Liver (tissue), 8 donors: ENCODE measurements at regions not wholly inside any gene's neighbourhood (a gene's known extent, or its start where the extent isn't known, plus 50 kb on each side); places are given as distances from the start of the nearest gene placed in this dataset.

ENCODE experiments used
- DNase-seq: peaks from one replicate; pipeline ENCODE4 v3.0.0-alpha.2; 2017; ENCODE audit warnings: low spot score
- H3K27ac ChIP-seq, 2 donors: one replicate each; pipeline ENCODE4 v1.7.0; 2013; ENCODE audit warnings: inconsistent platforms in 2 of 2, low read length in 2 of 2, control low read depth in 1 of 2, low read depth in 1 of 2, mild to moderate bottlenecking in 1 of 2
- H3K27me3 ChIP-seq, 4 donors: one replicate each; pipeline versions ENCODE4 v1.6.1 to v1.7.0; 2013; ENCODE audit warnings: low read length in 3 of 4, inconsistent platforms in 1 of 4, mild to moderate bottlenecking in 1 of 4, moderate library complexity in 1 of 4; ENCODE audit not compliant: control insufficient read depth in 4 of 4, insufficient read depth in 4 of 4
- H3K36me3 ChIP-seq, 4 donors: one replicate each; pipeline versions ENCODE4 v1.6.1 to v1.7.0; 2013; ENCODE audit warnings: low read length in 3 of 4, mild to moderate bottlenecking in 3 of 4, low read depth in 1 of 4, moderate library complexity in 1 of 4; ENCODE audit not compliant: control insufficient read depth in 4 of 4, insufficient read depth in 3 of 4
- H3K4me1 ChIP-seq, 4 donors: one replicate each; pipeline versions ENCODE4 v1.6.1 to v1.7.0; 2013; ENCODE audit warnings: low read length in 3 of 4, mild to moderate bottlenecking in 3 of 4, moderate library complexity in 1 of 4; ENCODE audit not compliant: control insufficient read depth in 4 of 4, insufficient read depth in 4 of 4
- H3K4me3 ChIP-seq, 3 donors: one replicate each; pipeline versions ENCODE4 v1.6.1 to v1.7.0; 2013; ENCODE audit warnings: low read length in 3 of 3, control low read depth in 1 of 3, low read depth in 1 of 3, mild to moderate bottlenecking in 1 of 3
- H3K9ac ChIP-seq, 2 donors: one replicate each; pipeline ENCODE4 v1.7.0; 2013; ENCODE audit warnings: low read length in 2 of 2, mild to moderate bottlenecking in 2 of 2, moderate library complexity in 2 of 2, control low read depth in 1 of 2, low read depth in 1 of 2
- H3K9me3 ChIP-seq, 4 donors: one replicate each; pipeline versions ENCODE4 v1.6.1 to v1.7.0; 2013; ENCODE audit warnings: low read length in 3 of 4; ENCODE audit not compliant: control insufficient read depth in 4 of 4
- FOXA1 ChIP-seq: IDR thresholded peaks from 2 replicates; pipeline ENCODE4 v1.6.1; 2016; ENCODE audit warnings: antibody characterized with exemption
- FOXA2 ChIP-seq: IDR thresholded peaks from 2 replicates; pipeline ENCODE4 v1.6.1; 2016; ENCODE audit warnings: antibody characterized with exemption
- GABPA ChIP-seq, 2 donors: IDR thresholded peaks in 1 of 2; conservative IDR thresholded peaks in 1 of 2; 2 replicates each; pipeline ENCODE4 v1.6.1; 2016; ENCODE audit warnings: antibody characterized with exemption in 2 of 2, mild to moderate bottlenecking in 1 of 2, moderate library complexity in 1 of 2
- HNF4A ChIP-seq, 2 donors: conservative IDR thresholded peaks; 2 replicates each; pipeline ENCODE4 v1.6.1; 2016; ENCODE audit warnings: antibody characterized with exemption in 2 of 2, mild to moderate bottlenecking in 2 of 2
- HNF4G ChIP-seq: IDR thresholded peaks from 2 replicates; pipeline ENCODE4 v1.6.1; 2016; ENCODE audit warnings: antibody characterized with exemption
- JUND ChIP-seq, 2 donors: IDR thresholded peaks; 2 replicates each; pipeline ENCODE4 v1.6.1; 2016; ENCODE audit warnings: antibody characterized with exemption in 2 of 2
- NR2F2 ChIP-seq: IDR thresholded peaks from 2 replicates; pipeline ENCODE4 v1.6.1; 2016; ENCODE audit warnings: antibody characterized with exemption
- RAD21 ChIP-seq, 2 donors: IDR thresholded peaks; 2 replicates each; pipeline ENCODE4 v1.6.1; 2016; ENCODE audit warnings: antibody characterized with exemption in 2 of 2, mild to moderate bottlenecking in 2 of 2
- SP1 ChIP-seq: IDR thresholded peaks from 2 replicates; pipeline ENCODE4 v1.6.1; 2018; ENCODE audit warnings: antibody characterized with exemption, mild to moderate bottlenecking
- TAF1 ChIP-seq: conservative IDR thresholded peaks from 2 replicates; pipeline ENCODE4 v1.6.1; 2016; ENCODE audit warnings: antibody characterized with exemption, mild to moderate bottlenecking
- YY1 ChIP-seq: IDR thresholded peaks from 2 replicates; pipeline ENCODE4 v1.6.1; 2016; ENCODE audit warnings: antibody characterized with exemption, mild to moderate bottlenecking
- WGBS: extraction: QIAGEN DNeasy Blood & Tissue Kit; methylation state at CpG from one replicate; pipeline ENCODE4 v1.1.7; 2013; 5-methylcytosine and 5-hydroxymethylcytosine counted together
- TF ChIP-seq, protein P1 (sequence below): IDR thresholded peaks from 2 replicates; pipeline ENCODE4 v1.6.1; 2016; ENCODE audit warnings: antibody characterized with exemption
- TF ChIP-seq, protein P2 (sequence below): IDR thresholded peaks from 2 replicates; pipeline ENCODE4 v1.6.1; 2016; ENCODE audit warnings: antibody characterized with exemption, mild to moderate bottlenecking
- TF ChIP-seq, protein P3 (sequence below): fragments of 150-350 bp; IDR thresholded peaks from 2 replicates; pipeline ENCODE4 v1.5.1; 2017; ENCODE audit warnings: improper control_type of control experiment, low read depth, low read length; ENCODE audit not compliant: missing input control
- TF ChIP-seq, protein P4 (sequence below): IDR thresholded peaks from 2 replicates; pipeline ENCODE4 v1.6.1; 2016; ENCODE audit warnings: antibody characterized with exemption
- TF ChIP-seq, protein P5 (sequence below): IDR thresholded peaks from 2 replicates; pipeline ENCODE4 v1.6.1; 2016; ENCODE audit warnings: antibody characterized with exemption
- donor health status: healthy.
- donor health status: healthy.
- donor health status: healthy.
- donor health status: healthy.
- donor health status: healthy.

DNA sequence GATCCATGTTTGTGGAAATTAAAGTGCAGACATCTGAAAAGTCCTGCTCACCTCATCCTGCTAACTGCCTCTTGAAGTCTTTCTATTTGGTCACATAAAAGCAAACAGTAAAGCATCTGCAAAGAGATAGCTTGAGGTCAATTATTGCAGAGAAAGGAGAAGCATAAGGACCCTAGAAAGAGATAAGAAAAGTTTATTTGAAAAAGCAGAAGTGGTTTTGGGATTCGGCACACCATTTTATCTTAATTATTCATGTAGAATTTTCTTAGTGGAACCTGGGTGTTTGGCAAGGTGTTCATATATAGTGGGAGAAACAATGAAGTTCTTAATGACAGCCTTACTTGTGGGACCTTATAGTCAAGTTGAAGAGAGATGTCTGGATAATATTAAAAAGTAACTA lies 280.8 kb downstream of the CENPW start (continued):
- no peak for TF ChIP-seq JUND (IDR thresholded peaks at IDR 0.05)

DNA sequence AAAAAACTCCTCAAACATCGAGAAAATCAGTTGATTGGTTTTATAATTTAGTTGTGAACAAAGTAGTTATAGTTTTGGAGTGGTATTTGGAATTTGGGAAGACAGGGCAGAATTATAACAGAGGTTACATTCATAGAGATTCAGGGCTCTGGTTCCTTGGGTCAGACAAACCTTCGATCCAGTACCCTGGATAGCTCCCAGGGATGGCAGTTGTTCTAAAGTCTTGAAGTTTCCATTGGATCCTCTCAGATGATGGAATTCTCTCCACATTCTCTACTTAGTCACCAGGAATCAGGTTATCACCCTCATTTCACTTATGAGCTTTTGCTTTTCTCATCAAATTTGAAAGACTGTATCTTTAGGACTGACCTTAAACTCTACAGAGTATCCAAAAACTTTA lies 285.1 kb downstream of the CENPW start:
- WGBS: 65% methylated on average over 2 of the region's 2 CpGs
- Histone ChIP-seq H3K9me3 (no peaks in the 10 kb centered on the region), H3K27ac (no peak overlapping the region), H3K4me1 (no peaks in the 10 kb centered on the region), H3K9ac (no peak overlapping the region), H3K36me3 (no peaks in the 10 kb centered on the region), H3K27me3 (no peaks in the 10 kb centered on the region), H3K4me3 (no peak overlapping the region)
- TF ChIP-seq, protein P1, sequence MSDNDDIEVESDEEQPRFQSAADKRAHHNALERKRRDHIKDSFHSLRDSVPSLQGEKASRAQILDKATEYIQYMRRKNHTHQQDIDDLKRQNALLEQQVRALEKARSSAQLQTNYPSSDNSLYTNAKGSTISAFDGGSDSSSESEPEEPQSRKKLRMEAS: no peak
- TF ChIP-seq, protein P2, sequence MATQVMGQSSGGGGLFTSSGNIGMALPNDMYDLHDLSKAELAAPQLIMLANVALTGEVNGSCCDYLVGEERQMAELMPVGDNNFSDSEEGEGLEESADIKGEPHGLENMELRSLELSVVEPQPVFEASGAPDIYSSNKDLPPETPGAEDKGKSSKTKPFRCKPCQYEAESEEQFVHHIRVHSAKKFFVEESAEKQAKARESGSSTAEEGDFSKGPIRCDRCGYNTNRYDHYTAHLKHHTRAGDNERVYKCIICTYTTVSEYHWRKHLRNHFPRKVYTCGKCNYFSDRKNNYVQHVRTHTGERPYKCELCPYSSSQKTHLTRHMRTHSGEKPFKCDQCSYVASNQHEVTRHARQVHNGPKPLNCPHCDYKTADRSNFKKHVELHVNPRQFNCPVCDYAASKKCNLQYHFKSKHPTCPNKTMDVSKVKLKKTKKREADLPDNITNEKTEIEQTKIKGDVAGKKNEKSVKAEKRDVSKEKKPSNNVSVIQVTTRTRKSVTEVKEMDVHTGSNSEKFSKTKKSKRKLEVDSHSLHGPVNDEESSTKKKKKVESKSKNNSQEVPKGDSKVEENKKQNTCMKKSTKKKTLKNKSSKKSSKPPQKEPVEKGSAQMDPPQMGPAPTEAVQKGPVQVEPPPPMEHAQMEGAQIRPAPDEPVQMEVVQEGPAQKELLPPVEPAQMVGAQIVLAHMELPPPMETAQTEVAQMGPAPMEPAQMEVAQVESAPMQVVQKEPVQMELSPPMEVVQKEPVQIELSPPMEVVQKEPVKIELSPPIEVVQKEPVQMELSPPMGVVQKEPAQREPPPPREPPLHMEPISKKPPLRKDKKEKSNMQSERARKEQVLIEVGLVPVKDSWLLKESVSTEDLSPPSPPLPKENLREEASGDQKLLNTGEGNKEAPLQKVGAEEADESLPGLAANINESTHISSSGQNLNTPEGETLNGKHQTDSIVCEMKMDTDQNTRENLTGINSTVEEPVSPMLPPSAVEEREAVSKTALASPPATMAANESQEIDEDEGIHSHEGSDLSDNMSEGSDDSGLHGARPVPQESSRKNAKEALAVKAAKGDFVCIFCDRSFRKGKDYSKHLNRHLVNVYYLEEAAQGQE: peak; percentile 97
- DNase-seq: no peak

DNA sequence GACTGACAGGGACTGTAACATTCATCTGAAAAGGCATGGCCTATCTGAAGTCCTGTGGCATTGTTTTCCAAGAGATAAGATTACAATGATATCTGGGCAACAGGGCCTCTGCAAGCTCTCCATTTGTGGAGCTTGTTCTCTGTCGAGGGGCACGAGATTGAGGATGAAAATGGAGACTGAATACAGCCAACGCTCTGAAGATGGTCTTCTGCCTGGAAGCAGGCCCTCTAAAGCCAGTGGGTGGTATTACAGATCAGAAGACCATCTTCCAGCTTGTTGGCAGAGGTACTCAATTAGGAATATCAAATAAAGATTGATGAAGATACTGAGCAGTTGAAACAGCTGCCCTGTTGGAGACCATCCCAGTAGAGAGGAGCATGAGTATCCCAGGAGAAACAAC lies 288.2 kb downstream of the CENPW start:
- DNase-seq: no peak
- H3K4me1 ChIP-seq: no peaks in the 10 kb centered on the region
- no peak overlapping the region for H3K4me3 ChIP-seq
- 55% methylated on average over 3 of the region's 3 CpGs for whole genome bisulfite sequencing
- no peaks in the 10 kb centered on the region for H3K9me3 ChIP-seq
- no peaks in the 10 kb centered on the region for H3K36me3 ChIP-seq
- TF ChIP-seq, protein P3, sequence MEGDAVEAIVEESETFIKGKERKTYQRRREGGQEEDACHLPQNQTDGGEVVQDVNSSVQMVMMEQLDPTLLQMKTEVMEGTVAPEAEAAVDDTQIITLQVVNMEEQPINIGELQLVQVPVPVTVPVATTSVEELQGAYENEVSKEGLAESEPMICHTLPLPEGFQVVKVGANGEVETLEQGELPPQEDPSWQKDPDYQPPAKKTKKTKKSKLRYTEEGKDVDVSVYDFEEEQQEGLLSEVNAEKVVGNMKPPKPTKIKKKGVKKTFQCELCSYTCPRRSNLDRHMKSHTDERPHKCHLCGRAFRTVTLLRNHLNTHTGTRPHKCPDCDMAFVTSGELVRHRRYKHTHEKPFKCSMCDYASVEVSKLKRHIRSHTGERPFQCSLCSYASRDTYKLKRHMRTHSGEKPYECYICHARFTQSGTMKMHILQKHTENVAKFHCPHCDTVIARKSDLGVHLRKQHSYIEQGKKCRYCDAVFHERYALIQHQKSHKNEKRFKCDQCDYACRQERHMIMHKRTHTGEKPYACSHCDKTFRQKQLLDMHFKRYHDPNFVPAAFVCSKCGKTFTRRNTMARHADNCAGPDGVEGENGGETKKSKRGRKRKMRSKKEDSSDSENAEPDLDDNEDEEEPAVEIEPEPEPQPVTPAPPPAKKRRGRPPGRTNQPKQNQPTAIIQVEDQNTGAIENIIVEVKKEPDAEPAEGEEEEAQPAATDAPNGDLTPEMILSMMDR: no peak
- TF ChIP-seq, protein P4, sequence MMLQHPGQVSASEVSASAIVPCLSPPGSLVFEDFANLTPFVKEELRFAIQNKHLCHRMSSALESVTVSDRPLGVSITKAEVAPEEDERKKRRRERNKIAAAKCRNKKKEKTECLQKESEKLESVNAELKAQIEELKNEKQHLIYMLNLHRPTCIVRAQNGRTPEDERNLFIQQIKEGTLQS: no peak
- no peak for TF ChIP-seq NR2F2
- no peak for TF ChIP-seq FOXA1
- TF ChIP-seq TAF1: no peak
- TF ChIP-seq, protein P2: no peak
- TF ChIP-seq JUND (IDR thresholded peaks at IDR 0.05): no peak
- TF ChIP-seq GABPA (IDR thresholded peaks at IDR 0.05 in 1 of 2, conservative IDR thresholded peaks at IDR 0.05 in 1 of 2): no peak
- TF ChIP-seq SP1: no peak
- TF ChIP-seq HNF4G: no peak
- TF ChIP-seq YY1: no peak
- TF ChIP-seq RAD21 (IDR thresholded peaks at IDR 0.05): no peak
- TF ChIP-seq HNF4A (conservative IDR thresholded peaks at IDR 0.05): no peak
- TF ChIP-seq, protein P5, sequence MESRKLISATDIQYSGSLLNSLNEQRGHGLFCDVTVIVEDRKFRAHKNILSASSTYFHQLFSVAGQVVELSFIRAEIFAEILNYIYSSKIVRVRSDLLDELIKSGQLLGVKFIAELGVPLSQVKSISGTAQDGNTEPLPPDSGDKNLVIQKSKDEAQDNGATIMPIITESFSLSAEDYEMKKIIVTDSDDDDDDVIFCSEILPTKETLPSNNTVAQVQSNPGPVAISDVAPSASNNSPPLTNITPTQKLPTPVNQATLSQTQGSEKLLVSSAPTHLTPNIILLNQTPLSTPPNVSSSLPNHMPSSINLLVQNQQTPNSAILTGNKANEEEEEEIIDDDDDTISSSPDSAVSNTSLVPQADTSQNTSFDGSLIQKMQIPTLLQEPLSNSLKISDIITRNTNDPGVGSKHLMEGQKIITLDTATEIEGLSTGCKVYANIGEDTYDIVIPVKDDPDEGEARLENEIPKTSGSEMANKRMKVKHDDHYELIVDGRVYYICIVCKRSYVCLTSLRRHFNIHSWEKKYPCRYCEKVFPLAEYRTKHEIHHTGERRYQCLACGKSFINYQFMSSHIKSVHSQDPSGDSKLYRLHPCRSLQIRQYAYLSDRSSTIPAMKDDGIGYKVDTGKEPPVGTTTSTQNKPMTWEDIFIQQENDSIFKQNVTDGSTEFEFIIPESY: no peak
- no peak for TF ChIP-seq FOXA2
- H3K27me3 ChIP-seq: no peaks in the 10 kb centered on the region
- no peak overlapping the region for H3K9ac ChIP-seq
- no peak overlapping the region for H3K27ac ChIP-seq
